Muscle layer of colon (tissue), 2 donors: ENCODE measurements at regions not wholly inside any gene's neighbourhood (a gene's known extent, or its start where the extent isn't known, plus 50 kb on each side); places are given as distances from the start of the nearest gene placed in this dataset.

Source experiments
- H3K27ac ChIP-seq: one replicate; pipeline ENCODE4 v1.7.0; 2013; ENCODE audit warnings: low read depth, mild to moderate bottlenecking, low read length, moderate library complexity
- H3K27me3 ChIP-seq, 2 donors: one replicate each; pipeline ENCODE4 v1.7.0; 2013; ENCODE audit warnings: low read length in 2 of 2, mild to moderate bottlenecking in 2 of 2; ENCODE audit not compliant: insufficient read depth in 2 of 2, control insufficient read depth in 1 of 2
- H3K36me3 ChIP-seq: one replicate; pipeline ENCODE4 v1.7.0; 2013; ENCODE audit warnings: mild to moderate bottlenecking, low read length; ENCODE audit not compliant: insufficient read depth
- H3K4me1 ChIP-seq: one replicate; pipeline ENCODE4 v1.7.0; 2013; ENCODE audit warnings: mild to moderate bottlenecking, low read length; ENCODE audit not compliant: insufficient read depth
- H3K4me3 ChIP-seq, 2 donors: one replicate each; pipeline ENCODE4 v1.7.0; 2013; ENCODE audit warnings: low read length in 2 of 2, low read depth in 1 of 2, mild to moderate bottlenecking in 1 of 2, moderate library complexity in 1 of 2
- H3K9ac ChIP-seq: one replicate; pipeline ENCODE4 v1.7.0; 2013; ENCODE audit warnings: low read length
- H3K9me3 ChIP-seq: one replicate; pipeline ENCODE4 v1.7.0; 2013; ENCODE audit warnings: mild to moderate bottlenecking, low read length
- donor health status: abdominal sarcoma.
- donor health status: Adenocarcinoma of cecum.

DNA sequence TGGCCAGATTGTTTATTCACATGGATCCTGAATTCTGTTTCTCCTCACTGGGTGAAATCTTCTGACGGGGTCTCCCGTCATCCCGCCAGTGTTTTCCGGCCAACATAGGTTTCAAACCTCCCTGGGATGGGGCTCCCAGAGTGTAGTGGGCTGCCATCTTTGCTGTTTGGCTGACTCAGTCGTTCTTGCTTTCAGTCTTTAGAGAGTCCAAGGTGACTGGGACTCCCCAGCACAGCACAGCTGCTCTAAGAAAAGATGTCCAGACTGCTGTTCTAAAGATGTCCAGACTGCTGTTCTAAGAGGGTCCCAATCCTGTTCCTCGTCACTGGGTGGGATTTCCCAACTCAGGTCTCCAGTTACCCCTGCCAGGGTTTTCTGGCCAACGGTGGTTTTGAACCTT, 801.9 kb upstream of the IGFBP3 start:
- H3K4me3 ChIP-seq, result no peak overlapping the region
- no peak overlapping the region for H3K27ac ChIP-seq
- no peaks in the 10 kb centered on the region for H3K36me3 ChIP-seq
- H3K4me1 ChIP-seq, result no peaks in the 10 kb centered on the region
- H3K9ac ChIP-seq, result no peak overlapping the region
- H3K27me3 ChIP-seq, result no peaks in the 10 kb centered on the region
- H3K9me3 ChIP-seq, result no peaks in the 10 kb centered on the region

DNA sequence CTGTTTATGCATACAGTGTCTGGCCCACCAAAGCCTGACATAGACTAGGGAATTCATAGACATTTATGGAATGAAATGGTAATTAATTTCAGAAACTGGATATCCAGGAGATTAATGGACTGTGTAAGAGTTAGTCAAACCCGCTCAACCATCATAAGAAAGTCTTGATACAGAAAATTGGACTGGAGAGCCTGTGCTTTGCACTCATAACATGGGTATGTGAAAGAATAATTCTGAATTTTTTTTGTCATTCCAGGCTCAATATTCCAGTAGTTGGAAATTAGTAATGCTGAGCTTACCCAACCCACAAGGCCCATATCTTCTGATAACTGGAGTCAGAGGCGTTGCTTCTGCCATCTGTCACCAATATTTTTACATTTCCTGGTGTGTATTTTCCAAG, 799.7 kb upstream of the IGFBP3 start:
- H3K4me3 ChIP-seq, result no peak overlapping the region
- H3K27ac ChIP-seq, result no peak overlapping the region
- H3K36me3 ChIP-seq, result no peaks in the 10 kb centered on the region
- H3K9ac ChIP-seq, result no peak overlapping the region
- H3K4me1 ChIP-seq, result no peaks in the 10 kb centered on the region
- H3K9me3 ChIP-seq, result no peaks in the 10 kb centered on the region
- no peaks in the 10 kb centered on the region for H3K27me3 ChIP-seq

GRCh38 chr7:46719616-46720015, 798.5 kb upstream of the IGFBP3 start:
- H3K27ac ChIP-seq, result no peak overlapping the region
- H3K27me3 ChIP-seq, result no peaks in the 10 kb centered on the region
- no peak overlapping the region for H3K9ac ChIP-seq
- H3K4me3 ChIP-seq, result no peak overlapping the region
- no peaks in the 10 kb centered on the region for H3K36me3 ChIP-seq
- H3K9me3 ChIP-seq, result no peaks in the 10 kb centered on the region
- no peaks in the 10 kb centered on the region for H3K4me1 ChIP-seq

GRCh38 chr7:46716926-46717325, 795.9 kb upstream of the IGFBP3 start:
- H3K9ac ChIP-seq, result no peak overlapping the region
- no peaks in the 10 kb centered on the region for H3K27me3 ChIP-seq
- H3K9me3 ChIP-seq, result no peaks in the 10 kb centered on the region
- no peak overlapping the region for H3K27ac ChIP-seq
- H3K4me1 ChIP-seq, result no peaks in the 10 kb centered on the region
- no peaks in the 10 kb centered on the region for H3K36me3 ChIP-seq
- no peak overlapping the region for H3K4me3 ChIP-seq

DNA sequence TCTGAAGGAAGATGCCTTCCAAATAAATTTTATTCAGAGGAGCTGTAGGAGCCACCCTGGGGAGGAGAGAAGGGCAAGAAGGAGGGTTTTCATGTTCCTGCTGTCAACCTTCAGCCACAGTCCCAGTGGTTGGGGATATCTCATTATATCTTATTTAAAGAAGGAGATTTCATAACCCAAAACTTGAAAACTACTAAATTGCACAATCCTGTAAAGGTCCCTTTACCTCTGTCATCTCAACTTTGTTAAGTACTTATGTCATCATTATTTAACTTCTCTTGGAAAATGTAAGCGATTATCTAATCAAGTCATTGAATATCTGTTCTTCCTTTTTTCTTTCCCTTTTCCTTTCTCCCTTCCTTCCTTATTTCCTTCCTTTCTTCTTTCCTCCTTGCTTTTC, 794.5 kb upstream of the IGFBP3 start:
- Histone ChIP-seq H3K9ac (no peak overlapping the region), H3K9me3 (no peaks in the 10 kb centered on the region), H3K27ac (no peak overlapping the region), H3K36me3 (no peaks in the 10 kb centered on the region), H3K4me3 (no peak overlapping the region), H3K4me1 (no peaks in the 10 kb centered on the region), H3K27me3 (no peaks in the 10 kb centered on the region)

DNA sequence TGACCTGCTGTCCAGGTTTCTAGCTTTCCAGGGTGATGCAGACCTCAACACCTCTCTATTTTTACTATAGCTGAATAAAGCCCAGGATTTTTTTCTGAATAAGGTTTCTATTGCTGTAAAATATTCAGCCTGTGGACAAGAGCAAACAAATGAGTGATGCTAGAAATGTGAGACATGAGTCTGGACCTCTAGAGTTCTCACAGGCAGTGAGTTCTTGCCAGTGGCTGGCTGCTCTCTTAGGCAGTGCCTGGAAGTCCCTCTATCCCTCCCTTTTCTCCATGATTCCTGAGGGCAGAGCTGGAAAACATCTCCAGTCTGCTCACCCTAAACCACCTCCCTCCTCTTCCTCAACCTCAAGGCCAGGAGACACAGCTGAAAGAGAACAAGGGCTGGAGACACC, 793.8 kb upstream of the IGFBP3 start:
- Histone ChIP-seq H3K9me3 (no peaks in the 10 kb centered on the region), H3K4me1 (no peaks in the 10 kb centered on the region), H3K36me3 (no peaks in the 10 kb centered on the region), H3K27me3 (no peaks in the 10 kb centered on the region), H3K9ac (no peak overlapping the region), H3K4me3 (no peak overlapping the region), H3K27ac (no peak overlapping the region)

- no peaks in the 10 kb centered on the region for H3K27me3 ChIP-seq
- H3K9ac ChIP-seq, result no peak overlapping the region
- H3K9me3 ChIP-seq, result no peaks in the 10 kb centered on the region
- no peaks in the 10 kb centered on the region for H3K4me1 ChIP-seq
- H3K4me3 ChIP-seq, result no peak overlapping the region
- no peaks in the 10 kb centered on the region for H3K36me3 ChIP-seq
- no peak overlapping the region for H3K27ac ChIP-seq
These were observed 793.0 kb upstream of the IGFBP3 start for GRCh38 chr7:46713868-46714596.

DNA sequence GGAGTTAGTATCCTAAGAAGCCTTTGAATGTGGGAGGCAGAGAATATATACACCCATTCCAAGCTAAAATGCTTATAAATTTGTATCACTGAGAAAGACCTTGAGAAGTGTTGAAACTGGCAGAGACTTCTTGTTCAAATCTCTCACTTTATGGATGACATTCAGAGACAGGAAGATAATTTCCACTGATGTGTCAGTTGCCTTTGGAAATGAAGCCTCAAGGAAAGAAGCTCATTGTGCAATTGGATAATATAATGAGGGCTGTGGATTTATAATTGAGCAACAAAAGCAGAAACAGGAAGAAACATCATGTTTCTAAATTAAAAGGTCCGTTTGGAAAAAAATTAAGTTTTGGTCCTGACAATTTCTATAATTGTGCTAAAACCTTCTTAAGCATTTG, 789.9 kb upstream of the IGFBP3 start:
- Histone ChIP-seq H3K27me3 (no peaks in the 10 kb centered on the region), H3K27ac (no peak overlapping the region), H3K36me3 (no peaks in the 10 kb centered on the region), H3K4me3 (no peak overlapping the region), H3K9me3 (no peaks in the 10 kb centered on the region), H3K9ac (no peak overlapping the region), H3K4me1 (no peaks in the 10 kb centered on the region)

- Histone ChIP-seq H3K27me3 (no peaks in the 10 kb centered on the region), H3K9me3 (no peaks in the 10 kb centered on the region), H3K4me1 (no peaks in the 10 kb centered on the region)
These were observed 786.9 kb upstream of the IGFBP3 start for GRCh38 chr7:46707973-46708372.

DNA sequence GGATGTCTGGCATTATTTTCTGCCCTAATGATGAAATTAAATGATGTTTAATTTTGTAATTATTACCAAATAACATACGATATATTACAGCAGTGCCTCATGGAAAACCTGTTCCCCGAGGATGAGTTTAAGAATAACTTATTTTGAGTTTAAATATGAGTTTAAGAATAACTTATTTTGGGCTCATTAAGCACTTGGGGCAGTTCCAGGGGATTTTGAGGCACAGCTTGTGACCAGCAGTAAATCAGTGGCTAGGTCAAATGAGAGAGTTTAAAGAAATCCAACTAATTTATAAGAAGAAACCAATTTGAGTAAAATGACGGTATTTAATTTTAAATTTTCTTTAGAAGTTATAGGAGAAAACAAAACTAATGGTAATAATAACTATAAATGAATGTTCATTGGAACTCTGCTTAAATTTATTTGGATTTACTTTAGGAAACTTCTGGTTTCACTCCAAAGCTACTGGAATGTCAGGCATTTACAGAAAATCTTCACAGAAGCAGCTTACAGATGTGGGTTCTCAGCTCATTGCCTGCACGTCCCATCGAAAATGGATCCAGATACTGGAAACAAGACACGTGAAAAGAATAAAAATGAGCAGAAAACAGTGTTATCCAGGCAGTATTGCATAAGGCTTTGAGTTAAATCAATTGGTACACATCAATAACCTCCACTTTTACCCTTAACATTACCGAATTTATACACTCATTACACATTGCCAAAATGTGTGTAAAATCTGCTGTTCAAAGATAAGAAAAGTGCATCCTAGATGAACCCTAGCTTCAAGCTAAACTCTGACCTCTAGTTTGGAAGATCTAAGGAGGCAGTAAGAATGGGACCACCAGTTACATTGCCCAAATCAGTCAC, 784.5 kb upstream of the IGFBP3 start:
- Histone ChIP-seq H3K36me3 (no peaks in the 10 kb centered on the region), H3K27ac (no peak overlapping the region), H3K4me1 (no peaks in the 10 kb centered on the region), H3K4me3 (no peak overlapping the region), H3K9ac (no peak overlapping the region), H3K27me3 (no peaks in the 10 kb centered on the region), H3K9me3 (no peaks in the 10 kb centered on the region)

More at GRCh38 chr7:46707973-46708372, 786.9 kb upstream of the IGFBP3 start:
- Histone ChIP-seq H3K27ac (no peak overlapping the region), H3K9ac (no peak overlapping the region), H3K4me3 (no peak overlapping the region), H3K36me3 (no peaks in the 10 kb centered on the region)

- H3K27me3 ChIP-seq, result no peaks in the 10 kb centered on the region
- H3K4me1 ChIP-seq, result no peaks in the 10 kb centered on the region
- H3K36me3 ChIP-seq, result no peaks in the 10 kb centered on the region
- H3K27ac ChIP-seq, result no peak overlapping the region
- H3K9me3 ChIP-seq, result no peaks in the 10 kb centered on the region
- no peak overlapping the region for H3K4me3 ChIP-seq
- H3K9ac ChIP-seq, result no peak overlapping the region
These were observed 775.7 kb upstream of the IGFBP3 start for GRCh38 chr7:46696741-46697140.
